ENCODE measurements at regions not wholly inside any gene's neighbourhood (a gene's known extent, or its start where the extent isn't known, plus 50 kb on each side); places are given as distances from the start of the nearest gene placed in this dataset.

GRCh38 chrX:7223271-7223670 lies 75.3 kb upstream of the PUDP start:
- Mint-ChIP-seq H3K4me3 (no peak overlapping the region), H3K27me3 (no peaks in the 10 kb centered on the region), H3K36me3 (ENCODE audit: low read depth) (peaks cover 8% of the 10 kb centered on the region), H3K27ac (no peak overlapping the region), H3K9me3 (no peaks in the 10 kb centered on the region), H3K4me1 (peaks cover 6% of the 10 kb centered on the region)
- DNase-seq (no peak), ATAC-seq (ENCODE audit: low read depth) (no peak)
- intact Hi-C loops (cut with micrococcal nuclease), result no loop called here
- CTCF ChIA-PET, result no interaction called here
- no peak for TF ChIP-seq CTCF (IDR thresholded peaks at IDR 0.05)
- POLR2A ChIA-PET, result no interaction called here

GRCh38 chrX:7220121-7220520 lies 72.2 kb upstream of the PUDP start:
- no peak overlapping the region for H3K4me3 Mint-ChIP-seq

GRCh38 chrX:7219153-7219705 lies 71.3 kb upstream of the PUDP start:
- H3K9me3 Mint-ChIP-seq, result no peaks in the 10 kb centered on the region
- no peak overlapping the region for H3K4me3 Mint-ChIP-seq
- H3K4me1 Mint-ChIP-seq, result peaks cover 6% of the 10 kb centered on the region
- TF ChIP-seq CTCF (IDR thresholded peaks at IDR 0.05), result no peak
- DNase-seq (no peak), ATAC-seq (ENCODE audit: low read depth) (no peak)
- H3K36me3 Mint-ChIP-seq (ENCODE audit: low read depth), result peaks cover 8% of the 10 kb centered on the region
- no peak overlapping the region for H3K27ac Mint-ChIP-seq
- intact Hi-C loops (cut with micrococcal nuclease), result no loop called here
- H3K27me3 Mint-ChIP-seq, result no peaks in the 10 kb centered on the region
- ChIA-PET CTCF (no interaction called here), POLR2A (no interaction called here)

More at GRCh38 chrX:7220121-7220520, 72.2 kb upstream of the PUDP start:
- Mint-ChIP-seq H3K4me1 (peaks cover 6% of the 10 kb centered on the region), H3K27me3 (no peaks in the 10 kb centered on the region), H3K36me3 (ENCODE audit: low read depth) (peaks cover 8% of the 10 kb centered on the region), H3K9me3 (no peaks in the 10 kb centered on the region), H3K27ac (no peak overlapping the region)
- intact Hi-C loops (cut with micrococcal nuclease), result no loop called here
- POLR2A ChIA-PET, result no interaction called here
- ATAC-seq (ENCODE audit: low read depth) (no peak), DNase-seq (no peak)
- no peak for TF ChIP-seq CTCF (IDR thresholded peaks at IDR 0.05)
- CTCF ChIA-PET, result no interaction called here

- CTCF ChIA-PET, result no interaction called here
- no peak overlapping the region for H3K4me3 Mint-ChIP-seq
- no peak for TF ChIP-seq CTCF (IDR thresholded peaks at IDR 0.05)
- POLR2A ChIA-PET, result no interaction called here
- no peak for ATAC-seq (ENCODE audit: low read depth)
- H3K36me3 Mint-ChIP-seq (ENCODE audit: low read depth), result peaks cover 8% of the 10 kb centered on the region
- DNase-seq, result no peak
- no peak overlapping the region for H3K27ac Mint-ChIP-seq
- no peaks in the 10 kb centered on the region for H3K27me3 Mint-ChIP-seq
- intact Hi-C loops (cut with micrococcal nuclease), result no loop called here
- H3K9me3 Mint-ChIP-seq, result no peaks in the 10 kb centered on the region
- peaks cover 6% of the 10 kb centered on the region for H3K4me1 Mint-ChIP-seq
Observed at GRCh38 chrX:7218321-7219152, 70.6 kb upstream of the PUDP start.

- ChIA-PET POLR2A (interaction anchor here (0.5 kb wide), 1 partner anchor 14 kb away, joined by 3 read pairs; no protein-coding TSS in a partner anchor), CTCF (no interaction called here)
- TF ChIP-seq CTCF (IDR thresholded peaks at IDR 0.05), result no peak
- no peaks in the 10 kb centered on the region for H3K4me1 Mint-ChIP-seq
- intact Hi-C loops (cut with micrococcal nuclease), result no loop called here
- no peaks in the 10 kb centered on the region for H3K9me3 Mint-ChIP-seq
- ATAC-seq (ENCODE audit: low read depth), result no peak
- H3K36me3 Mint-ChIP-seq (ENCODE audit: low read depth), result peaks cover 8% of the 10 kb centered on the region
- no peak overlapping the region for H3K4me3 Mint-ChIP-seq
- no peaks in the 10 kb centered on the region for H3K27me3 Mint-ChIP-seq
- DNase-seq, result no peak
- H3K27ac Mint-ChIP-seq, result no peak overlapping the region
Observed at GRCh38 chrX:7216981-7217587, 69.1 kb upstream of the PUDP start.
